ENCODE measurements at regions not wholly inside any gene's neighbourhood (a gene's known extent, or its start where the extent isn't known, plus 50 kb on each side); places are given as distances from the start of the nearest gene placed in this dataset.

GRCh38 chr9:121572581-121572980 is 72.9 kb upstream of the GGTA1 start:
- DNase-seq, result no peak

- DNase-seq, result no peak
Measured at GRCh38 chr9:121573717-121574485, 74.3 kb upstream of the GGTA1 start.

DNA sequence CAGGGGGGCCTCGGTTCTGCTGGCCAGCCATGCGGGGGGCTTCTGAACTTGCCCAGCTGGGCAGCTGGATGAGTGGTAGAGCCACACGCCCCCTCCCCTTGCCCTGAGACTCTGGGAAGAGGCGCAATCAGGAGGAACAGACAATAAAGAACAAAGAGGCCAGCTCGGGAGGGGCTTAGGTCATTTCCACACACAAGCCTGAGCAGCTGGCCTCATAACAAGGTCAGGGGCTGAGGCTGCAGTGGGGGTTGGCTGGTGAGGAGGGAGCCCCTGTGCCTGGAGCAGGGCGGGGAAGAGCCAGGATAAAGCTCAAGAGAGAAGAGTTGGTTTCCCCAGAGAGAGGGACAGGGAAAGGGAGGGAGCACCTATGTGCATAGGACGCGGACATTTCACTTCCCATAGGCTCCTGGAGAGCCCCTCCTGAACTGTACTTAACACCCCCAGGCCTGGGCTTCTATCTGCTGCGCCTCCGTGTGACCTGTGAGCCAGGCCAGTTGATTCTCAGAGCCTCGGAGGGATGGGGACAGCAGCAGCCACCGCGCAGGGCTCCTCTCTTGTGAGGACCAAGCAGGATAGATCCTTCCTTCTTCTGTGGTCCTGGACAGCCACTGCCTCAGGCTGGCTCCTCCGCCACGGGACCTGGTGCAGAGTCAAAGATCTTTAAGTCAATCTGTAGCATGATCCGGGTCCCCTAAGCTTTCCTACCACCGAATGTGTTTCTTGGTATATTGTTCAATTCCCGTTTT is 75.3 kb upstream of the GGTA1 start:
- no peak for DNase-seq

GRCh38 chr9:121576281-121577075 is 75.0 kb upstream of the DAB2IP start:
- DNase-seq, result no peak

GRCh38 chr9:121577166-121577565 is 74.3 kb upstream of the DAB2IP start:
- DNase-seq, result no peak

DNA sequence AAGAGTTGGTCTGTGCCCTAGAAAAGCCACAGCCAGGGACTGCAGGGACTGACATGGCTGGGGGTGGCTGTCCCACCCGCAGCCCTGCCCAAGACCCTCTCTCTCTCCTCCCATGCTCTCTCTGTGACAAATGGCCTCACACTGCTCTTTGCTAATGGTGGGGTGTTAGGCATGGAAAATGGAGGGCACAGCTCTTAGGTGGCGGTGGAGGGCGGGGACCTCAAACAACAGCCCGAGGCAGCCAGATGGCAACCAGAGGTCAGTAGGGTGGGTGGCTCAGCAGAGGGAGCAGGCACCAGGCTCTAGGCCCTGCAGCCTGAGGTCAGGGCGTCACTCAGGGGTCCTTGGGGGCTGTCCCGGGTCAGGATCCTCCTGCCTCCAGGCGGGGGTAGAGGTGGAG is 73.9 kb upstream of the DAB2IP start:
- DNase-seq, result no peak

- DNase-seq, result peak in 1 of 2 experiments; percentile 3
Measured at GRCh38 chr9:121581786-121582600, 69.4 kb upstream of the DAB2IP start.

GRCh38 chr9:121582641-121583040 is 68.8 kb upstream of the DAB2IP start:
- no peak for DNase-seq

- DNase-seq, result no peak
Measured at GRCh38 chr9:121584421-121584820, 67.0 kb upstream of the DAB2IP start.

- no peak for DNase-seq
Measured at GRCh38 chr9:121587863-121588262, 63.6 kb upstream of the DAB2IP start.

DNA sequence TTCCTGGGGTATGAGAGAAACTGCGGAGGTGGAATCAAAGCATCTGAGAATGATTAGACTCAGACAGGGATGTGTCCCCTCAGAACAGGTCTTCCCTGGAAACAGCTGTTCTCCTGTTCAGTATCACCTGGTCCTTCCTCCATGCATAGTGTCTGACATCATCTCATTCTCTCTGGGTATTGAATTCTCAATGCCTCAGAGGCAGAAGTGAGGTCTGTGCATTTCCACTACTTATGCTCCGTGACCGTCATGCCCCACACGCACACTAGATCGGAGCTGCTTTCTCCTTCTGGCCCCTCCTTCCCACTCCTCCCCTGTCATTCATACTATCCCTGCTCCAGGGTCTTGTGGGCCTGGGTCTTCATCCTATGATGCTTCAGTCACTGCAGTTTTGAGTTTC is 61.4 kb upstream of the DAB2IP start:
- no peak for DNase-seq

DNA sequence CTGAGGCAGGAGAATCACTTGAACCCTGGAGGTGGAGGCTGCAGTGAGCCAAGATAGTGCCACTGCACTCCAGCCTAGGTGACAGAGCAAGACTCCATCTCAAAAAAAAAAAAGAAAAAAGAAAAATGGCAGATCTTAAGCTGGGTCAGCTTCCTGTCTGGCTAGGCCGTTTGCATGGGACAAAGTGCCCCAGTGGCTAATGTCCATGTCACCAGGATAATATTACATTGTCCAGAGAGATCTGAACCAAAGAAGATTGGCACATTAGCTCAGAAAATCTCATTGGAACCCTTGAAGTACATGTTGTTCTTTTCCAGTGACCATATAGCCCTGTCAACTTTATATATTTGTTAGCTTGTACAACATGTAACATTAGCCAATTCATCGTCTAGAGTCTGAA is 59.2 kb upstream of the DAB2IP start:
- DNase-seq, result no peak

GRCh38 chr9:121593066-121593465 is 58.4 kb upstream of the DAB2IP start:
- DNase-seq, result no peak

- no peak for DNase-seq
Measured at GRCh38 chr9:121596515-121596914, 54.9 kb upstream of the DAB2IP start.

DNA sequence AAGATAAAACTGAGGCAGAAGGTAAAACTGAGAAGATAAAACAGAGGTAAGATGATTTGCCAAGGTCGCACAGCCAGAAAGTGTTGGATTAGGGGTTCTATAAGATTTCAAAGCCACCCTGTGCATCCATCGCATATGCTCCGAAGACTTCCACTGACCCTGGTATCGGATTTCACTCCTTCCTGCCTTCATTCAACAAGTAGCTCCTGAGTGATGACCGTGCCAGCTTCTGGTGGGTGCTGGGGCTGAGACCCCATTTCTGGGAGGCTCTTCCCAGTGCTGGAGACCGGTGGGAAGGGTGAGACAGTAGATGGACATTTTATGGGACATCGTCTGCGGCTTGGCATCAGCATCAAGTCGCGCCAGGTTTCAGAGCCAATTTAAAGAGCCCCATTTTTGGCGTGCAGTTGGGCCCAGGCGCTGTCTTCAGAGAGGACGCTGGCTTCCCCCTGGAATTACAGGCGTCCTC is 53.7 kb upstream of the DAB2IP start:
- DNase-seq, result no peak

DNA sequence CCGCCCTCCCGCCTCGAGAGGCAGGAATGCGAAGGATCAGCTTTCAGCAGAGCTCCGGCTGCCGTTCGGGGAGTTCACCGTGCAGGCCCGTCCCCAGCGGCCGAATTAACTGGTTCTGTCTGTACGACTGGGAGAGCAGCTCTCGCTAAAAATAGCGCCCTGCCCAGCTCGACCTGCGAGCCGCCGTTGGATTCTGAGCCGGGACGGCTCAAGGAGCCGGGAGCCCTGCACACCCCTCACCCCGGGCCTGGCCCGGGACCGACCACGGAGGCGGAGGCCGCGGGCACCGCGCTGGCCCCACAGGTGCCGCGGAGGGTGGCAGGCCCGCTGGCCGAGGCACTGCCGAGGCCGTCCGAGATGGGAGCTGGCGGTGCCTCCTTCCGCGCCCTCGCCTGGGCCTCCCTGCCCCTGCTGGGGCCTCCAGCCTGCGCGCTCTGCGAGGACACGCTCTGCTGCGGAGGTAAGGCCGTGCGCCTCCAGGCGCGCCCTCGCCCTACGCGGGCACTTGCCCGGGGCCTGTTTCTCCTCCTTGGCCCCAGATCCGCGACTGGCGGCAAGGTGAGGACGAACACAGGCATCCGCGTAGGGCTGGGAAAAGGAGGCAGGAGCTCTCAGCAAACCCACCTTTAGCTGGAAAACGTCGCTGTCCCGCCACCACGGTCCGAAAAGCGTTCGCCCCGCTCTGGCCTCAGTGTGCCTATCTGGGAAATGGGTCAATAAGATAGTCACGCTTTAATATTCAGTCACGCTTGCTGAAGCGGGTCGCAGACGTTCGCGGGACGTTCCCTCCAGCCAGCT is 53.1 kb upstream of the DAB2IP start:
- peak; percentile 43 to 82 for DNase-seq

- peak in 1 of 2 experiments; percentile 65 for DNase-seq
Measured at GRCh38 chr9:121598965-121599871, 52.2 kb upstream of the DAB2IP start.

GRCh38 chr9:121599872-121600585 is 51.4 kb upstream of the DAB2IP start:
- DNase-seq, result no peak

DNA sequence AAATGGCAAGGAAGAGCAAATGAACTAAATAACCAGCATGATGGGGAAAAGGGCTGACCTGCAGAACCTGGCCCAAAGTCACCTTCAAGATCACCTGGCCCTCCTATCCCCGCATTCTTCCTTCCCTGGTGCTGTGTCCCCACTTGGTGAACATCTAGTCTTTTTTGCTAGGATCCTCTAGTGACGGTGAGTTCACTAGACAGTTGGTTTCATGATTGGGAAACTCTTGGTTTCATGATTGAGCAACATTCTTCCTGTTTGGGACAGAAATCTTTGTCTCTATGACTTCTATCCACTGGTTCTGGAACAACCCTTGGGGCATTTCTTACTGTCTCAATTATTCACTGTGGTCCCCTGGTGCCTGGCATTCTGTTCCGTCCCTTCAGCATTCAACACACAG is 50.2 kb upstream of the DAB2IP start:
- no peak for DNase-seq

Data from NCI-H526 (cell line).